PC-3 (cell line): ENCODE measurements at regions not wholly inside any gene's neighbourhood (a gene's known extent, or its start where the extent isn't known, plus 50 kb on each side); places are given as distances from the start of the nearest gene placed in this dataset.

Experiments
- ATAC-seq: fragments of 200-7000 bp; cut with Tn5 transposase; 2 replicates; pipeline ENCODE4 v1.9.1; 2020; ENCODE audit warnings: mild to moderate bottlenecking, moderate library complexity
- BruUV-seq: library from RNA; stranded (reverse); fragments of 400-500 nt; replicated peaks from 2 replicates; lab custom pipeline; 2021; lab: Mats Ljungman, UMichigan
- CTCF ChIA-PET: fragments of 300-600 bp; sonication (Branson Sonifier 250); formaldehyde crosslinking; loops from one replicate; lab custom pipeline; 2022; ENCODE audit warnings: antibody characterized with exemption; lab: Charles Lee
- POLR2A ChIA-PET: fragments of 300-600 bp; sonication (Branson Sonifier 250); formaldehyde crosslinking; loops from one replicate; lab custom pipeline; 2022; ENCODE audit warnings: antibody characterized with exemption; ENCODE audit not compliant: unreplicated experiment; lab: Charles Lee
- DNase-seq: peaks from one replicate; pipeline ENCODE4 v3.0.0-alpha.2; 2015
- H2AFZ ChIP-seq: fragments of 300-600 bp; sonication (generic); 2 replicates; pipeline ENCODE4 v1.6.0; 2016; ENCODE audit warnings: antibody characterized with exemption, low read length
- H3F3A ChIP-seq: fragments of 300-600 bp; sonication (generic); one replicate; pipeline ENCODE4 v1.6.0; 2017; ENCODE audit warnings: antibody characterized with exemption, low read length, control low read depth, mild to moderate bottlenecking; ENCODE audit not compliant: unreplicated experiment
- H3K27ac ChIP-seq: fragments of 300-600 bp; sonication (generic); 2 replicates; pipeline ENCODE4 v1.5.1; 2016; ENCODE audit warnings: mild to moderate bottlenecking, low read length
- H3K27me3 ChIP-seq: fragments of 300-600 bp; sonication (generic); 2 replicates; pipeline ENCODE4 v1.6.1; 2016; ENCODE audit warnings: low read length, mixed read lengths
- H3K36me3 ChIP-seq: fragments of 300-600 bp; sonication (generic); 2 replicates; pipeline ENCODE4 v1.6.1; 2016; ENCODE audit warnings: low read depth, mixed run types, low read length, mixed read lengths
- H3K4me1 ChIP-seq: fragments of 300-600 bp; sonication (generic); 2 replicates; pipeline ENCODE4 v1.5.1; 2016; ENCODE audit warnings: low read length; ENCODE audit not compliant: insufficient read depth
- H3K4me2 ChIP-seq: fragments of 300-600 bp; sonication (generic); 2 replicates; pipeline ENCODE4 v1.6.0; 2016; ENCODE audit warnings: low read length
- H3K4me3 ChIP-seq: fragments of 300-600 bp; sonication (generic); 2 replicates; pipeline ENCODE4 v1.5.1; 2016; ENCODE audit warnings: mild to moderate bottlenecking, low read length, mixed read lengths
- H3K79me2 ChIP-seq: fragments of 300-600 bp; sonication (generic); 2 replicates; pipeline ENCODE4 v1.6.1; 2017; ENCODE audit warnings: low read length, mixed read lengths
- H3K9ac ChIP-seq: fragments of 300-600 bp; sonication (generic); 2 replicates; pipeline ENCODE4 v1.6.0; 2016; ENCODE audit warnings: mild to moderate bottlenecking, low read length
- H3K9me2 ChIP-seq: fragments of 300-600 bp; sonication (generic); replicated peaks from 2 replicates; pipeline ENCODE4 v1.6.1; 2016; ENCODE audit warnings: mixed run types, low read length, mixed read lengths
- H3K9me3 ChIP-seq: fragments of 300-600 bp; sonication (generic); 2 replicates; pipeline ENCODE4 v1.6.1; 2016; ENCODE audit warnings: low read length, mixed read lengths
- H4K20me1 ChIP-seq: fragments of 300-600 bp; sonication (generic); 2 replicates; pipeline ENCODE4 v1.6.1; 2016; ENCODE audit warnings: low read length, mixed read lengths
- EZH2 ChIP-seq: fragments of 300-600 bp; sonication (generic); IDR thresholded peaks from one replicate; pipeline ENCODE4 v1.6.1; 2017; ENCODE audit warnings: antibody characterized with exemption, mild to moderate bottlenecking, low read length; ENCODE audit not compliant: unreplicated experiment
- EZH2phosphoT487 ChIP-seq: fragments of 300-600 bp; sonication (generic); IDR thresholded peaks from 2 replicates; pipeline ENCODE4 v1.6.1; 2018; ENCODE audit warnings: mild to moderate bottlenecking, antibody characterized with exemption, low read length, borderline replicate concordance
- intact Hi-C: fragments of 100-400 bp; cut with micrococcal nuclease; formaldehyde crosslinking; loops from 2 replicates; pipeline ENCODE4 v1.9.0; 2023
- TF ChIP-seq, protein P1 (sequence below): fragments of 300-600 bp; sonication (generic); conservative IDR thresholded peaks from 2 replicates; pipeline ENCODE4 v1.5.1; 2017; ENCODE audit warnings: antibody characterized with exemption, low read depth, mild to moderate bottlenecking, low read length

DNA sequence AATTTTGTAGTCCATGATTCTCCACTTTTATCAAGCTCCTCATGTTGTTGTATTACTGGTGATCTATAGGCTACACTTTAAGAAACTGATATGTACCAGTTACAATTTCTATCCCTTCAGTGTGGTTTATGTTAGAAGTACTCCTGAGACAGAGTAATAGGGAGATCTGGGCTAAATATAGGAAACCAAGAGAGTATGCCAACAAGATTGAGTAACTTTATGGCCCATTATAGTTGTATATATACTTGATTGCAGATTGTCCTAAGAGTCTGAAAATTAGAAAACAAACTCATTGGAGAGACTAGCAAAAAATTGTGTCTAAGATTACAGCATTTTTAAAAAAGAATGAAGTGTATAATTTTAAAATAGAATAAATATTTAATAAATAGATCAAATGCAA is 605.6 kb downstream of the XIRP2 start:
- BruUV-seq: no TSS peak

DNA sequence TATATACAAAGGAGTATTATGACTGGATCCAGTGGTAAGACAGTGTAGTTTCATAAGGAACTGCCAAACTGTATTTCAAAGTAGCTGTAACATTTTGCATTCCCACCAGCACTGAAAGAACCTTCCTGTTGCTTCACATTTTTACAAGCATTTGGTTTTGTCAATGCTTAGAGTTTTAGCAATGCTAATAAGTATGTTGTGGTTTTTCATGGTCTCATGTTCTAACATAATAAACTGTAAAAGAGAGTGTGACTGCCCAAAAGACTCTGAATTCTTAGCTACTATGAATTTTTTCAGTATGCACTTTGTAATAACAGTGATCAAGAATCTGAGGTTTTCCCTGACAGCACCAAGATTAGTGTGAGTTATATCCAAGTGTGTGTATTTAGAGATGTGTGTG is 604.2 kb downstream of the XIRP2 start:
- ChIA-PET POLR2A (no interaction called here), CTCF (no interaction called here)
- no peaks in the 10 kb centered on the region for H3K4me1 ChIP-seq
- H4K20me1 ChIP-seq: no peaks in the 10 kb centered on the region
- no TSS peak for BruUV-seq
- H3K9me3 ChIP-seq: no peaks in the 10 kb centered on the region
- TF ChIP-seq EZH2: no peak
- TF ChIP-seq, protein P1, sequence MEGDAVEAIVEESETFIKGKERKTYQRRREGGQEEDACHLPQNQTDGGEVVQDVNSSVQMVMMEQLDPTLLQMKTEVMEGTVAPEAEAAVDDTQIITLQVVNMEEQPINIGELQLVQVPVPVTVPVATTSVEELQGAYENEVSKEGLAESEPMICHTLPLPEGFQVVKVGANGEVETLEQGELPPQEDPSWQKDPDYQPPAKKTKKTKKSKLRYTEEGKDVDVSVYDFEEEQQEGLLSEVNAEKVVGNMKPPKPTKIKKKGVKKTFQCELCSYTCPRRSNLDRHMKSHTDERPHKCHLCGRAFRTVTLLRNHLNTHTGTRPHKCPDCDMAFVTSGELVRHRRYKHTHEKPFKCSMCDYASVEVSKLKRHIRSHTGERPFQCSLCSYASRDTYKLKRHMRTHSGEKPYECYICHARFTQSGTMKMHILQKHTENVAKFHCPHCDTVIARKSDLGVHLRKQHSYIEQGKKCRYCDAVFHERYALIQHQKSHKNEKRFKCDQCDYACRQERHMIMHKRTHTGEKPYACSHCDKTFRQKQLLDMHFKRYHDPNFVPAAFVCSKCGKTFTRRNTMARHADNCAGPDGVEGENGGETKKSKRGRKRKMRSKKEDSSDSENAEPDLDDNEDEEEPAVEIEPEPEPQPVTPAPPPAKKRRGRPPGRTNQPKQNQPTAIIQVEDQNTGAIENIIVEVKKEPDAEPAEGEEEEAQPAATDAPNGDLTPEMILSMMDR: no peak
- intact Hi-C loops: no loop called here
- ATAC-seq (no peak), DNase-seq (no peak)
- no peaks in the 10 kb centered on the region for H3K36me3 ChIP-seq
- no peak overlapping the region for H3K9ac ChIP-seq
- no peaks in the 10 kb centered on the region for H3K9me2 ChIP-seq
- no peak overlapping the region for H2AFZ ChIP-seq
- H3K4me3 ChIP-seq: no peak overlapping the region
- H3F3A ChIP-seq: no peaks in the 10 kb centered on the region
- H3K79me2 ChIP-seq: no peaks in the 10 kb centered on the region
- H3K4me2 ChIP-seq: no peak overlapping the region
- H3K27me3 ChIP-seq: no peaks in the 10 kb centered on the region
- no peak overlapping the region for H3K27ac ChIP-seq

More for the DNA sequence above, 605.6 kb downstream of the XIRP2 start:
- ChIA-PET CTCF (no interaction called here), POLR2A (no interaction called here)
- H3K9me2 ChIP-seq: no peaks in the 10 kb centered on the region
- no peaks in the 10 kb centered on the region for H3K27me3 ChIP-seq
- ATAC-seq (no peak), DNase-seq (no peak)
- no peaks in the 10 kb centered on the region for H3K9me3 ChIP-seq
- intact Hi-C loops: no loop called here
- TF ChIP-seq, protein P1: no peak
- TF ChIP-seq EZH2: no peak
- TF ChIP-seq EZH2phosphoT487: no peak
- no peak overlapping the region for H2AFZ ChIP-seq
- no peaks in the 10 kb centered on the region for H3K4me1 ChIP-seq
- no peaks in the 10 kb centered on the region for H3K36me3 ChIP-seq
- no peaks in the 10 kb centered on the region for H3K79me2 ChIP-seq
- H3K4me2 ChIP-seq: no peak overlapping the region
- H3F3A ChIP-seq: no peaks in the 10 kb centered on the region
- no peak overlapping the region for H3K4me3 ChIP-seq
- H4K20me1 ChIP-seq: no peaks in the 10 kb centered on the region
- H3K27ac ChIP-seq: no peak overlapping the region
- H3K9ac ChIP-seq: no peak overlapping the region

DNA sequence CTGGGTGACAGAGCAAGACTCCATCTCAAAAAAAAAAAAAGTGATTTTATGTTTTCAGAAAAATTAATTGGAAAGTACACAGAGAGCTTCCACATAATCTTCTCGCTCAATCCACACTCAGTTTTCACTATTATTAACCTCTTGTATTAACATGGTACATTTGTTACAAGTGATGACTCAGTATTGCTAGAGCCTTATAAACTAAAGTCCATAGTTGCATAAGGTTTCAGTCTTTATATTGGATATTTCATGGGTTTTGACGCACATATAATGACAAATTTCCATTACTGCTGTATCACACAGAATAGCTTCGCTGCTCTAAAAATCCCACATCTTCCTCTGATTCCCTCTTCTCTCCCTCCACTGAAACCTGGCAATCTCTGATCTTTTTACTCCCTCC is 603.5 kb downstream of the XIRP2 start:
- Histone ChIP-seq H3K9me2 (no peaks in the 10 kb centered on the region), H3K79me2 (no peaks in the 10 kb centered on the region), H3K9ac (no peak overlapping the region), H3K4me1 (no peaks in the 10 kb centered on the region), H3K36me3 (no peaks in the 10 kb centered on the region), H3K4me2 (no peak overlapping the region), H3K27me3 (no peaks in the 10 kb centered on the region), H3K27ac (no peak overlapping the region), H3F3A (no peaks in the 10 kb centered on the region), H4K20me1 (no peaks in the 10 kb centered on the region), H3K9me3 (no peaks in the 10 kb centered on the region), H3K4me3 (no peak overlapping the region), H2AFZ (no peak overlapping the region)
- DNase-seq (no peak), ATAC-seq (no peak)
- intact Hi-C loops: no loop called here
- BruUV-seq: no TSS peak
- TF ChIP-seq EZH2phosphoT487 (no peak), EZH2 (no peak)
- TF ChIP-seq, protein P1: no peak
- ChIA-PET CTCF (no interaction called here), POLR2A (no interaction called here)
